Stomach (tissue), 4 donors: ENCODE measurements at regions not wholly inside any gene's neighbourhood (a gene's known extent, or its start where the extent isn't known, plus 50 kb on each side); places are given as distances from the start of the nearest gene placed in this dataset.

Experiments used
- CTCF ChIP-seq, 7 experiments: fragments of 450-650 bp in 4 of 7; fragments of 200-600 bp in 3 of 7; sonication (generic) in 3 of 7; IDR thresholded peaks; one replicate each; pipeline ENCODE4 v1.5.1; 2016 to 2019; ENCODE audit warnings: antibody characterized with exemption in 7 of 7, control low read depth in 2 of 7, mild to moderate bottlenecking in 1 of 7
- EP300 ChIP-seq: sonication (generic); formaldehyde crosslinking; IDR thresholded peaks from one replicate; pipeline ENCODE4 v1.6.1; 2017; ENCODE audit warnings: antibody characterized with exemption
- POLR2A ChIP-seq, 4 donors: fragments of 450-650 bp; IDR thresholded peaks; one replicate each; pipeline ENCODE4 v1.6.1; 2016; ENCODE audit warnings: antibody characterized with exemption in 4 of 4, control low read depth in 2 of 4, mild to moderate bottlenecking in 1 of 4, moderate library complexity in 1 of 4
- POLR2AphosphoS5 ChIP-seq, 3 donors: sonication (generic); formaldehyde crosslinking; IDR thresholded peaks; one replicate each; pipeline ENCODE4 v1.6.1; 2016; ENCODE audit warnings: antibody characterized with exemption in 3 of 3

- no peak for TF ChIP-seq CTCF (IDR thresholded peaks at IDR 0.05)
- no peak for TF ChIP-seq POLR2AphosphoS5 (IDR thresholded peaks at IDR 0.05)
- no peak for TF ChIP-seq EP300
- no peak for TF ChIP-seq POLR2A (IDR thresholded peaks at IDR 0.05)
Measured at GRCh38 chr2:4618630-4619228, 915.4 kb downstream of the DCDC2C start.
